ENCODE measurements at regions not wholly inside any gene's neighbourhood (a gene's known extent, or its start where the extent isn't known, plus 50 kb on each side); places are given as distances from the start of the nearest gene placed in this dataset.

DNA sequence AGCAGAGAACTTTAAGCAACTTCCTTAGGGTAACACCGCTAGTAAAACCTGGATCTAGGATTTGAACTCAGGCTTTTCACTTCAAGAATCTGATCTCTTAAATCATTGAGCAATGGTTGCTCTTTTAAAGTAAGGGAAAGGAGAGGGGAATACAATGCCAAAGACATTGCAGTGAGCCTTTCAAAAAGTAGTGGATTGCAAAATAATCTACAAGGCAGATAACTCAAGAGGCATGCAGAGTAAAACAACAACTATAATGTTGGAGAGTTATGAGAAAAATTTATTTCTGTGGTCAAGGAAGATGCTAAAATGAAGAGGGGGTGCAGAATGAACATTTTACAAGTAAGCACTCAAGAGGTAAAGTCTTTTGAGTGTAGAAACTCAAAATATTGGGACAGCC lies 432.6 kb downstream of the C12orf50 start:
- Histone ChIP-seq H3K56ac (ENCODE audit: insufficient read length, low read depth, low read length) (no peak overlapping the region), H3T11ph (ENCODE audit: low read length) (no peak overlapping the region), H2AK5ac (ENCODE audit: insufficient read length, low read length) (no peak overlapping the region), H4K20me1 (ENCODE audit: control insufficient read depth, insufficient read depth, insufficient read length) (no peaks in the 10 kb centered on the region), H3K27ac (ENCODE audit: insufficient read length, low read depth, low read length) (no peak overlapping the region), H3K27me3 (ENCODE audit: insufficient read depth, low read length) (no peaks in the 10 kb centered on the region), H3K79me2 (ENCODE audit: insufficient read depth, low read length) (no peaks in the 10 kb centered on the region), H2AFZ (ENCODE audit: low read length) (no peak overlapping the region), H4K8ac (replicated peaks; ENCODE audit: insufficient read length, low read depth, low read length) (no peak overlapping the region), H2BK15ac (ENCODE audit: low read depth, low read length) (no peak overlapping the region), H2BK5ac (ENCODE audit: insufficient read length, low read length) (no peak overlapping the region), H3K4me2 (ENCODE audit: insufficient read depth, insufficient read length, low read length) (no peak overlapping the region), H2BK120ac (ENCODE audit: low read depth, low read length, poor library complexity, severe bottlenecking) (no peak overlapping the region), H3K9ac (ENCODE audit: extremely low read depth, insufficient read length, low read length) (no peak overlapping the region), H3K4ac (ENCODE audit: low read depth, low read length) (no peak overlapping the region), H4K5ac (ENCODE audit: insufficient read length, low read depth, low read length) (no peak overlapping the region), H3K14ac (ENCODE audit: insufficient read depth, low read length) (no peak overlapping the region), H3K79me1 (ENCODE audit: insufficient read depth, low read depth, low read length, poor library complexity, severe bottlenecking) (no peaks in the 10 kb centered on the region), H2BK12ac (ENCODE audit: insufficient read length, low read depth, low read length) (no peak overlapping the region), H3K23me2 (ENCODE audit: insufficient read length, low read depth, low read length, poor library complexity, severe bottlenecking) (no peaks in the 10 kb centered on the region), H2BK20ac (ENCODE audit: low read depth, low read length, poor library complexity, severe bottlenecking) (no peak overlapping the region), H3K18ac (ENCODE audit: insufficient read length, low read depth, low read length) (no peak overlapping the region), H3K9me3 (ENCODE audit: control insufficient read depth, low read depth, low read length) (no peaks in the 10 kb centered on the region), H3K23ac (ENCODE audit: insufficient read length, low read depth, low read length) (no peak overlapping the region), H4K91ac (ENCODE audit: insufficient read length, low read depth, low read length) (no peak overlapping the region), H3K4me1 (ENCODE audit: insufficient read depth, low read length) (no peaks in the 10 kb centered on the region)
- Mint-ChIP-seq H3K36me3 (ENCODE audit: insufficient read depth in 1 of 3, low read depth in 3 of 3) (no peaks in the 10 kb centered on the region), H3K27me3 (ENCODE audit: low read depth) (no peaks in the 10 kb centered on the region), H3K27ac (no peak overlapping the region), H3K4me1 (no peaks in the 10 kb centered on the region), H3K9me3 (no peaks in the 10 kb centered on the region), H3K4me3 (no peak overlapping the region)
- DNase-seq = no peak
- TF ChIP-seq, protein P1, sequence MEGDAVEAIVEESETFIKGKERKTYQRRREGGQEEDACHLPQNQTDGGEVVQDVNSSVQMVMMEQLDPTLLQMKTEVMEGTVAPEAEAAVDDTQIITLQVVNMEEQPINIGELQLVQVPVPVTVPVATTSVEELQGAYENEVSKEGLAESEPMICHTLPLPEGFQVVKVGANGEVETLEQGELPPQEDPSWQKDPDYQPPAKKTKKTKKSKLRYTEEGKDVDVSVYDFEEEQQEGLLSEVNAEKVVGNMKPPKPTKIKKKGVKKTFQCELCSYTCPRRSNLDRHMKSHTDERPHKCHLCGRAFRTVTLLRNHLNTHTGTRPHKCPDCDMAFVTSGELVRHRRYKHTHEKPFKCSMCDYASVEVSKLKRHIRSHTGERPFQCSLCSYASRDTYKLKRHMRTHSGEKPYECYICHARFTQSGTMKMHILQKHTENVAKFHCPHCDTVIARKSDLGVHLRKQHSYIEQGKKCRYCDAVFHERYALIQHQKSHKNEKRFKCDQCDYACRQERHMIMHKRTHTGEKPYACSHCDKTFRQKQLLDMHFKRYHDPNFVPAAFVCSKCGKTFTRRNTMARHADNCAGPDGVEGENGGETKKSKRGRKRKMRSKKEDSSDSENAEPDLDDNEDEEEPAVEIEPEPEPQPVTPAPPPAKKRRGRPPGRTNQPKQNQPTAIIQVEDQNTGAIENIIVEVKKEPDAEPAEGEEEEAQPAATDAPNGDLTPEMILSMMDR (conservative IDR thresholded peaks at IDR 0.05) = no peak
- no CpG with 5 or more reads among the region's 1 CpG for whole genome bisulfite sequencing (ENCODE audit: extremely low coverage, insufficient read length, low lambda C conversion rate)
